SK-N-SH treated with all-trans-retinoic acid at 6 μM for 48 hours (cell line): ENCODE measurements at regions not wholly inside any gene's neighbourhood (a gene's known extent, or its start where the extent isn't known, plus 50 kb on each side); places are given as distances from the start of the nearest gene placed in this dataset.

Experiments used
- ATAC-seq: fragments of 200-7000 bp; cut with Tn5 transposase; 3 replicates; pipeline ENCODE4 v1.9.1; 2020; ENCODE audit warnings: mild to moderate bottlenecking, moderate library complexity
- ARNTL ChIP-seq: fragments of 450-650 bp; formaldehyde crosslinking; IDR thresholded peaks from 2 replicates; pipeline ENCODE4 v1.5.0; 2020; ENCODE audit warnings: low read depth, mild to moderate bottlenecking, moderate library complexity, borderline replicate concordance
- CSDC2 ChIP-seq: fragments of 250-450 bp; sonication (Bioruptor Pico); IDR thresholded peaks from 2 replicates; pipeline ENCODE4 v1.5.0; 2020; ENCODE audit warnings: mild to moderate bottlenecking, moderate library complexity
- ESRRG ChIP-seq: fragments of 250-450 bp; sonication (Bioruptor Pico); IDR thresholded peaks from 2 replicates; pipeline ENCODE4 v1.6.1; 2021; ENCODE audit warnings: mild to moderate bottlenecking
- ISL1 ChIP-seq: fragments of 250-450 bp; sonication (Bioruptor Pico); IDR thresholded peaks from 2 replicates; pipeline ENCODE4 v2.1.2; 2022; ENCODE audit warnings: mild to moderate bottlenecking, moderate library complexity
- OSR1 ChIP-seq: fragments of 250-450 bp; sonication (Bioruptor Pico); IDR thresholded peaks from 2 replicates; pipeline ENCODE4 v1.8.0; 2022; ENCODE audit warnings: moderate library complexity, mild to moderate bottlenecking, inconsistent platforms
- PPARA ChIP-seq: fragments of 250-450 bp; sonication (Bioruptor Pico); IDR thresholded peaks from 2 replicates; pipeline ENCODE4 v1.5.0; 2020; ENCODE audit warnings: mild to moderate bottlenecking, borderline replicate concordance
- SNAI2 ChIP-seq: fragments of 250-450 bp; sonication (Bioruptor Pico); IDR thresholded peaks from 2 replicates; pipeline ENCODE4 v1.5.0; 2020; ENCODE audit warnings: mild to moderate bottlenecking, moderate library complexity
- TCF4 ChIP-seq: fragments of 250-450 bp; sonication (Bioruptor Pico); IDR thresholded peaks from 2 replicates; pipeline ENCODE4 v1.8.0; 2021; ENCODE audit warnings: mild to moderate bottlenecking, moderate library complexity, borderline replicate concordance
- TOX ChIP-seq: fragments of 250-450 bp; sonication (Bioruptor Pico); IDR thresholded peaks from 2 replicates; pipeline ENCODE4 v1.8.0; 2021; ENCODE audit warnings: mild to moderate bottlenecking, moderate library complexity, borderline replicate concordance
- ZFP3 ChIP-seq: fragments of 250-450 bp; sonication (Bioruptor Pico); IDR thresholded peaks from 2 replicates; pipeline ENCODE4 v1.5.0; 2020; ENCODE audit warnings: mild to moderate bottlenecking, moderate library complexity
- ZNF70 ChIP-seq: fragments of 450-650 bp; formaldehyde crosslinking; IDR thresholded peaks from 2 replicates; pipeline ENCODE4 v1.5.0; 2020; ENCODE audit warnings: mild to moderate bottlenecking, moderate library complexity
- ZNF8 ChIP-seq: fragments of 450-650 bp; formaldehyde crosslinking; IDR thresholded peaks from 2 replicates; pipeline ENCODE4 v1.5.0; 2020; ENCODE audit warnings: mild to moderate bottlenecking, moderate library complexity
- TF ChIP-seq, protein P1 (sequence below): fragments of 250-450 bp; sonication (Bioruptor Pico); IDR thresholded peaks from 2 replicates; pipeline ENCODE4 v1.8.0; 2020; ENCODE audit warnings: mild to moderate bottlenecking, moderate library complexity, borderline replicate concordance
- TF ChIP-seq, protein P2 (sequence below): fragments of 250-450 bp; sonication (Bioruptor Pico); IDR thresholded peaks from 2 replicates; pipeline ENCODE4 v1.8.0; 2021; ENCODE audit warnings: low read depth, mild to moderate bottlenecking, moderate library complexity, borderline replicate concordance
- TF ChIP-seq, protein P3 (sequence below): fragments of 250-450 bp; sonication (Bioruptor Pico); IDR thresholded peaks from 2 replicates; pipeline ENCODE4 v1.5.1; 2020; ENCODE audit warnings: low read depth, mild to moderate bottlenecking, moderate library complexity
- TF ChIP-seq, protein P4 (sequence below): fragments of 250-450 bp; sonication (Bioruptor Pico); IDR thresholded peaks from 2 replicates; pipeline ENCODE4 v1.5.0; 2020; ENCODE audit warnings: mild to moderate bottlenecking, moderate library complexity

DNA sequence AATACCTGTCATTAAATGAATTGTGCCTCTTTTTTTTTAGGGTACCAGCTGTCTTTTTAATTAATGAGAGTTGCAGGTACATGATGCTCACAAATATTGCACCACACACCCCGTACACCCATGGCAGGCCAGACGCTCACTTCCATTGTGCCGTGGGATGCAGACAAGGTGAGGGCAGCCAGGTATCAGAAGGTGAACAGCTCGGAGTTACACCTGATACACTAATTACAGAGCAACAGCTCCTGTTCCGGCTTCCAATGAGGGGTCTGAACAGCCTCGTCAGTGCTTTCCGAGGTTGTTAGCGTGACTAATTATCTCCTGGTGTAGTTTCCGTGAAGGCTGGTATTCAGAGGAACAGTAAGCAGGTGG lies 442.8 kb downstream of the ZNF516 start:
- TF ChIP-seq, protein P1, sequence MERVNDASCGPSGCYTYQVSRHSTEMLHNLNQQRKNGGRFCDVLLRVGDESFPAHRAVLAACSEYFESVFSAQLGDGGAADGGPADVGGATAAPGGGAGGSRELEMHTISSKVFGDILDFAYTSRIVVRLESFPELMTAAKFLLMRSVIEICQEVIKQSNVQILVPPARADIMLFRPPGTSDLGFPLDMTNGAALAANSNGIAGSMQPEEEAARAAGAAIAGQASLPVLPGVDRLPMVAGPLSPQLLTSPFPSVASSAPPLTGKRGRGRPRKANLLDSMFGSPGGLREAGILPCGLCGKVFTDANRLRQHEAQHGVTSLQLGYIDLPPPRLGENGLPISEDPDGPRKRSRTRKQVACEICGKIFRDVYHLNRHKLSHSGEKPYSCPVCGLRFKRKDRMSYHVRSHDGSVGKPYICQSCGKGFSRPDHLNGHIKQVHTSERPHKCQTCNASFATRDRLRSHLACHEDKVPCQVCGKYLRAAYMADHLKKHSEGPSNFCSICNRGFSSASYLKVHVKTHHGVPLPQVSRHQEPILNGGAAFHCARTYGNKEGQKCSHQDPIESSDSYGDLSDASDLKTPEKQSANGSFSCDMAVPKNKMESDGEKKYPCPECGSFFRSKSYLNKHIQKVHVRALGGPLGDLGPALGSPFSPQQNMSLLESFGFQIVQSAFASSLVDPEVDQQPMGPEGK: no peak
- TF ChIP-seq ESRRG (CRISPR knock-in tag): no peak
- no peak for TF ChIP-seq TCF4 (CRISPR knock-in tag)
- TF ChIP-seq ZNF8: no peak
- no peak for TF ChIP-seq OSR1 (CRISPR knock-in tag)
- no peak for TF ChIP-seq ARNTL (CRISPR knock-in tag)
- TF ChIP-seq, protein P2, sequence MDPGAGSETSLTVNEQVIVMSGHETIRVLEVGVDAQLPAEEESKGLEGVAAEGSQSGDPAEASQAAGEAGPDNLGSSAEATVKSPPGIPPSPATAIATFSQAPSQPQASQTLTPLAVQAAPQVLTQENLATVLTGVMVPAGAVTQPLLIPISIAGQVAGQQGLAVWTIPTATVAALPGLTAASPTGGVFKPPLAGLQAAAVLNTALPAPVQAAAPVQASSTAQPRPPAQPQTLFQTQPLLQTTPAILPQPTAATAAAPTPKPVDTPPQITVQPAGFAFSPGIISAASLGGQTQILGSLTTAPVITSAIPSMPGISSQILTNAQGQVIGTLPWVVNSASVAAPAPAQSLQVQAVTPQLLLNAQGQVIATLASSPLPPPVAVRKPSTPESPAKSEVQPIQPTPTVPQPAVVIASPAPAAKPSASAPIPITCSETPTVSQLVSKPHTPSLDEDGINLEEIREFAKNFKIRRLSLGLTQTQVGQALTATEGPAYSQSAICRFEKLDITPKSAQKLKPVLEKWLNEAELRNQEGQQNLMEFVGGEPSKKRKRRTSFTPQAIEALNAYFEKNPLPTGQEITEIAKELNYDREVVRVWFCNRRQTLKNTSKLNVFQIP: no peak

DNA sequence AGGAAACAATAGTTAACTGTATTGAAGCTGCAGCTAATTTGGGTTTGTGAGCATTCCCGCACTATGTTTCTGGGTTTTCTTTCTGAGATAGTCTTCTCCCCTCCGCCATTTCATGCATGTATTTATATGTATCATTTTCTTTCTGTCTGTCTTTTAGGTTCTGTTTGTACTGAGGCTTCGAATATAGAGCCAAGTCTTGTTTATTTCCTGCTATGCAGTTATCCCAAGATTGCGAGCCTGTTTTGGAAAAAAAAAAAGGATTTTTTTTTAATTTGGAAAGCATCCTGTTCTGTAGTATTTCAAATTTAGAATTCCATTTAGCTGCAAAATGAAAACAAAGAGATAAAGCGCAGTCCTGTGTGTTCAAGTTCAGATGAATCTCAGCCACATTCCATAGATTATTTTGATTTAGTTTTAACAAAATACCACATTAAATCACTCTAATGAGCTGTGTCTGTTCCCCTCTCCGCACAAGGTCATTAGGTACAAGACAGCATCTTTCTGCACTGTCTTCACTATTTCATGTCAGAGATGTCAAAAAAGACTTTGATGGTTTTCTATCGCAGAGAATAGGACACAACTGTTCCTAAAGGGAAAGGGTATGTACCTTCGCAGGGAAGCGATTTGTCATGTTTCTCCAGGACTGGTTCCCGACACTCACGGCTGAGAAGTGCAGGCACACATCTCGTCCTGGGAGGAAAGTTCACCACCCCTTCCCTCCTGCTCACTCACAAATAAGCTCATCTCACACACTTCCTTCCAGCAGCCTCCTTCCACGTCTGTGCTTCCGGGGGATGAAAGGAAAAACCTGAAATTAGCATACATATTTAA lies 443.4 kb downstream of the ZNF516 start:
- TF ChIP-seq PPARA (no peak), ISL1 (CRISPR knock-in tag) (peak; percentile 44)
- ATAC-seq: no peak

More for the DNA sequence above, 442.8 kb downstream of the ZNF516 start:
- no peak for ATAC-seq

DNA sequence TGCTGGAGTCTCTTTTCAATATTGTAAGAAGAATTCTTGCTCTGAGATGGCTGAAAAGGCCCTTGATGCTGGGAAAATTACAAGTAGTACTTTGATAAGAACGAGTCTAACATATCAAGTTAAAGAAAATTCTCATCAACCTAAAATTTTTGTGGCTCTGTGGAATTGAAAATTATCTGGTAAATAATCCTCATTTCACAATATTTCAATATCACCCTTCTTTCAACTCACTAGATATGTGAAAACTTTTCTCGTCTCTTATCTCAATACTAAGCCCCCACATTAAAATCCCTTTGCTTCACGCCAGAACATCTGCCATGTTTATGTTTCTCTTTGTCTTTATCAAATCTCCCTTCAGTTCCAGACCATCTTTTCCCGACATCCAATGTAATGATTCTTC lies 448.8 kb downstream of the ZNF516 start:
- ATAC-seq: no peak
- TF ChIP-seq TOX (CRISPR knock-in tag) (no peak), CSDC2 (no peak), SNAI2 (no peak), ZNF70 (CRISPR knock-in tag) (no peak), ZFP3 (CRISPR knock-in tag) (no peak), TCF4 (CRISPR knock-in tag) (no peak), ZNF8 (no peak), OSR1 (CRISPR knock-in tag) (no peak), PPARA (no peak), ARNTL (CRISPR knock-in tag) (no peak), ISL1 (CRISPR knock-in tag) (no peak)
- TF ChIP-seq, protein P3, sequence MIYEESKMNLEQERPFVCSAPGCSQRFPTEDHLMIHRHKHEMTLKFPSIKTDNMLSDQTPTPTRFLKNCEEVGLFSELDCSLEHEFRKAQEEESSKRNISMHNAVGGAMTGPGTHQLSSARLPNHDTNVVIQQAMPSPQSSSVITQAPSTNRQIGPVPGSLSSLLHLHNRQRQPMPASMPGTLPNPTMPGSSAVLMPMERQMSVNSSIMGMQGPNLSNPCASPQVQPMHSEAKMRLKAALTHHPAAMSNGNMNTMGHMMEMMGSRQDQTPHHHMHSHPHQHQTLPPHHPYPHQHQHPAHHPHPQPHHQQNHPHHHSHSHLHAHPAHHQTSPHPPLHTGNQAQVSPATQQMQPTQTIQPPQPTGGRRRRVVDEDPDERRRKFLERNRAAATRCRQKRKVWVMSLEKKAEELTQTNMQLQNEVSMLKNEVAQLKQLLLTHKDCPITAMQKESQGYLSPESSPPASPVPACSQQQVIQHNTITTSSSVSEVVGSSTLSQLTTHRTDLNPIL (CRISPR knock-in tag): no peak
- TF ChIP-seq, protein P2: no peak
- TF ChIP-seq, protein P4, sequence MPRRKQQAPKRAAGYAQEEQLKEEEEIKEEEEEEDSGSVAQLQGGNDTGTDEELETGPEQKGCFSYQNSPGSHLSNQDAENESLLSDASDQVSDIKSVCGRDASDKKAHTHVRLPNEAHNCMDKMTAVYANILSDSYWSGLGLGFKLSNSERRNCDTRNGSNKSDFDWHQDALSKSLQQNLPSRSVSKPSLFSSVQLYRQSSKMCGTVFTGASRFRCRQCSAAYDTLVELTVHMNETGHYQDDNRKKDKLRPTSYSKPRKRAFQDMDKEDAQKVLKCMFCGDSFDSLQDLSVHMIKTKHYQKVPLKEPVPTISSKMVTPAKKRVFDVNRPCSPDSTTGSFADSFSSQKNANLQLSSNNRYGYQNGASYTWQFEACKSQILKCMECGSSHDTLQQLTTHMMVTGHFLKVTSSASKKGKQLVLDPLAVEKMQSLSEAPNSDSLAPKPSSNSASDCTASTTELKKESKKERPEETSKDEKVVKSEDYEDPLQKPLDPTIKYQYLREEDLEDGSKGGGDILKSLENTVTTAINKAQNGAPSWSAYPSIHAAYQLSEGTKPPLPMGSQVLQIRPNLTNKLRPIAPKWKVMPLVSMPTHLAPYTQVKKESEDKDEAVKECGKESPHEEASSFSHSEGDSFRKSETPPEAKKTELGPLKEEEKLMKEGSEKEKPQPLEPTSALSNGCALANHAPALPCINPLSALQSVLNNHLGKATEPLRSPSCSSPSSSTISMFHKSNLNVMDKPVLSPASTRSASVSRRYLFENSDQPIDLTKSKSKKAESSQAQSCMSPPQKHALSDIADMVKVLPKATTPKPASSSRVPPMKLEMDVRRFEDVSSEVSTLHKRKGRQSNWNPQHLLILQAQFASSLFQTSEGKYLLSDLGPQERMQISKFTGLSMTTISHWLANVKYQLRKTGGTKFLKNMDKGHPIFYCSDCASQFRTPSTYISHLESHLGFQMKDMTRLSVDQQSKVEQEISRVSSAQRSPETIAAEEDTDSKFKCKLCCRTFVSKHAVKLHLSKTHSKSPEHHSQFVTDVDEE: no peak
- TF ChIP-seq, protein P1: no peak
- TF ChIP-seq, all 23 proteins: peak for 0
